Peyer's patch (tissue), 4 donors: ENCODE measurements at regions not wholly inside any gene's neighbourhood (a gene's known extent, or its start where the extent isn't known, plus 50 kb on each side); places are given as distances from the start of the nearest gene placed in this dataset.

Experiments
- DNase-seq, 3 donors: peaks; one replicate each; pipeline ENCODE4 v3.0.0-alpha.2; 2017 to 2019
- H3K27ac ChIP-seq, 4 donors: fragments of 200-600 bp; sonication (generic); one replicate each; pipeline ENCODE4 v1.5.1; 2016 to 2019
- H3K27me3 ChIP-seq, 2 donors: fragments of 200-600 bp; sonication (generic); one replicate each; pipeline ENCODE4 v1.5.1; 2019
- H3K36me3 ChIP-seq, 3 donors: fragments of 200-600 bp; sonication (generic); one replicate each; pipeline ENCODE4 v1.5.1; 2016 to 2019
- H3K4me1 ChIP-seq, 4 donors: fragments of 200-600 bp; sonication (generic); one replicate each; pipeline ENCODE4 v1.5.1; 2016 to 2019
- H3K4me3 ChIP-seq, 4 donors: fragments of 200-600 bp; sonication (generic); 1 replicate in 3 of 4; 2 replicates in 1 of 4; pipeline ENCODE4 v1.5.1; 2016 to 2019; ENCODE audit warnings: mild to moderate bottlenecking in 1 of 4
- H3K9me3 ChIP-seq, 4 donors: fragments of 200-600 bp; sonication (generic); one replicate each; pipeline ENCODE4 v1.5.1; 2016 to 2019; ENCODE audit warnings: mild to moderate bottlenecking in 1 of 4
- POLR2A ChIP-seq, 2 donors: fragments of 450-650 bp; IDR thresholded peaks; one replicate each; pipeline ENCODE4 v1.5.1; 2017; ENCODE audit warnings: antibody characterized with exemption in 2 of 2, mild to moderate bottlenecking in 2 of 2, moderate library complexity in 2 of 2
- TF ChIP-seq, protein P1 (sequence below), 6 experiments: fragments of 450-650 bp in 4 of 6; fragments of 200-600 bp in 2 of 6; sonication (generic) in 1 of 6; IDR thresholded peaks; one replicate each; pipeline ENCODE4 v1.5.1; 2017 to 2019; ENCODE audit warnings: antibody characterized with exemption in 6 of 6, mild to moderate bottlenecking in 3 of 6, moderate library complexity in 1 of 6

- H3K36me3 ChIP-seq: no peaks in the 10 kb centered on the region
- H3K4me1 ChIP-seq: no peaks in the 10 kb centered on the region
- no peak overlapping the region for H3K4me3 ChIP-seq
- H3K9me3 ChIP-seq: peaks cover 0 to 5% (median 0%) of the 10 kb centered on the region in 4 donors
- H3K27ac ChIP-seq: no peak overlapping the region
- H3K27me3 ChIP-seq: no peaks in the 10 kb centered on the region
- no peak for DNase-seq
- no peak for TF ChIP-seq POLR2A (IDR thresholded peaks at IDR 0.05)
- TF ChIP-seq, protein P1, sequence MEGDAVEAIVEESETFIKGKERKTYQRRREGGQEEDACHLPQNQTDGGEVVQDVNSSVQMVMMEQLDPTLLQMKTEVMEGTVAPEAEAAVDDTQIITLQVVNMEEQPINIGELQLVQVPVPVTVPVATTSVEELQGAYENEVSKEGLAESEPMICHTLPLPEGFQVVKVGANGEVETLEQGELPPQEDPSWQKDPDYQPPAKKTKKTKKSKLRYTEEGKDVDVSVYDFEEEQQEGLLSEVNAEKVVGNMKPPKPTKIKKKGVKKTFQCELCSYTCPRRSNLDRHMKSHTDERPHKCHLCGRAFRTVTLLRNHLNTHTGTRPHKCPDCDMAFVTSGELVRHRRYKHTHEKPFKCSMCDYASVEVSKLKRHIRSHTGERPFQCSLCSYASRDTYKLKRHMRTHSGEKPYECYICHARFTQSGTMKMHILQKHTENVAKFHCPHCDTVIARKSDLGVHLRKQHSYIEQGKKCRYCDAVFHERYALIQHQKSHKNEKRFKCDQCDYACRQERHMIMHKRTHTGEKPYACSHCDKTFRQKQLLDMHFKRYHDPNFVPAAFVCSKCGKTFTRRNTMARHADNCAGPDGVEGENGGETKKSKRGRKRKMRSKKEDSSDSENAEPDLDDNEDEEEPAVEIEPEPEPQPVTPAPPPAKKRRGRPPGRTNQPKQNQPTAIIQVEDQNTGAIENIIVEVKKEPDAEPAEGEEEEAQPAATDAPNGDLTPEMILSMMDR (IDR thresholded peaks at IDR 0.05): no peak
These were observed 750.3 kb upstream of the KCND2 start for GRCh38 chr7:119522698-119523097.

DNA sequence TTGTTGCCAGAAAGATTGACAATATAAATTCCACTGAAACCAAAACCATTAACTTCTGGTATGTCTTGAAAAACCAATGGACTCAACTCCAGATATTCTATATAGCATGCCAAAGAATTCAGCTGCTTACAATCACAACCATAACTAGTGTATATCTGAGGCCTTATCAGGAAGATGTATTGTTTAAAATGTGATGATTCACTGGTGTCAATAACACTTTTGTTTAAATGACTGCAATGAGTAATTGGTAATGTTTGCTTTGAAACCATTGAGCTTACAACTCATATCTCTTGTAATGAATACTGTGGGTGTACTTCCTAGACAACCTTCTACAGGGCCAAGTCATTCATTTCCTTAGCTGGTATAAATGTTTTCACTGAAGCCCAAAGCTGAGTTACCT, 727.9 kb upstream of the KCND2 start:
- TF ChIP-seq POLR2A (IDR thresholded peaks at IDR 0.05): no peak
- no peaks in the 10 kb centered on the region for H3K36me3 ChIP-seq
- H3K27ac ChIP-seq: no peak overlapping the region
- H3K9me3 ChIP-seq: no peaks in the 10 kb centered on the region
- no peak for DNase-seq
- no peaks in the 10 kb centered on the region for H3K27me3 ChIP-seq
- no peak overlapping the region for H3K4me3 ChIP-seq
- no peaks in the 10 kb centered on the region for H3K4me1 ChIP-seq

DNA sequence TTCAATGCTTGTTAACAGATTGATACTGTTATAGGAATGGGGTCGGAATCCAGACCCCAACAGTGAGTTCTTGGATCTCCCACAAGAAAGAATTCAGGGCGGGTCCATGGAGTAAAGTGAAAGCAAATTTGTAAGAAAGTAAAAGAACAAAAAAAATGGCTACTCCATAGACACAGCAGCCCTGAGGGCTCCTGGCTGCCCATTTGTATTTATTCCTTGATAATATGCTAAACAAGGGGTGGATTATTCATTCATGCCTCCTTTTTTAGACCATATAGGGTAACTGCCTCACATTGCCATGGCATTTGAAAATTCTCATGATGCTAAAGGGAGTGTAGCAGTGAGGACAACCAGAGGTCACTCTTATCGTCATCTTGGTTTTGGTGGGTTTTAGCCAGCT, 717.2 kb upstream of the KCND2 start:
- no peaks in the 10 kb centered on the region for H3K27me3 ChIP-seq
- no peak for DNase-seq
- no peak overlapping the region for H3K4me3 ChIP-seq
- H3K27ac ChIP-seq: no peak overlapping the region
- H3K36me3 ChIP-seq: no peaks in the 10 kb centered on the region
- TF ChIP-seq POLR2A (IDR thresholded peaks at IDR 0.05): no peak
- TF ChIP-seq, protein P1 (IDR thresholded peaks at IDR 0.05): no peak
- H3K4me1 ChIP-seq: no peaks in the 10 kb centered on the region
- H3K9me3 ChIP-seq: no peaks in the 10 kb centered on the region

GRCh38 chr7:119556436-119556835, 716.5 kb upstream of the KCND2 start:
- Histone ChIP-seq H3K4me1 (no peaks in the 10 kb centered on the region), H3K36me3 (no peaks in the 10 kb centered on the region), H3K27me3 (no peaks in the 10 kb centered on the region), H3K27ac (no peak overlapping the region), H3K9me3 (no peaks in the 10 kb centered on the region), H3K4me3 (no peak overlapping the region)
- no peak for DNase-seq
- no peak for TF ChIP-seq POLR2A (IDR thresholded peaks at IDR 0.05)
- TF ChIP-seq, protein P1 (IDR thresholded peaks at IDR 0.05): no peak

DNA sequence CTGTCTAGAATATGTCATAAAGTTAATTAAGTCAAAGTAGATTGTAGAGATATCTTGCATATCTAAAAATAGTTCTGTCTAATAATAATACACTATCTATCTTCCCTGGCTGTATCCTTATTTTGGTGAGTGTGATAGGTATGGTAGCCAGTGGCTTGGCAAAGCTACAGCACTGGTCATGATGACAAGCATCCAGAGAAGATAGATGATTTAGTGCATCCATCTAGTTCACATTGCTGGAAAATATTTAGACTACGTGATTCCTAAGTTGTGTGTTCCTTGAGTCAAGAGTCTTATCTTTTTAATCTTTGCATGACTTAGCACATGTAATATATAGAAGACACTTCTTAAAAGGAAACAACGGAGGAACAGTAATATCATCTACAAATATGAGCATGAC, 711.2 kb upstream of the KCND2 start:
- no peaks in the 10 kb centered on the region for H3K27me3 ChIP-seq
- H3K4me1 ChIP-seq: no peaks in the 10 kb centered on the region
- no peak overlapping the region for H3K27ac ChIP-seq
- H3K4me3 ChIP-seq: no peak overlapping the region
- no peaks in the 10 kb centered on the region for H3K36me3 ChIP-seq
- TF ChIP-seq, protein P1 (IDR thresholded peaks at IDR 0.05): no peak
- no peak for TF ChIP-seq POLR2A (IDR thresholded peaks at IDR 0.05)
- DNase-seq: no peak
- no peaks in the 10 kb centered on the region for H3K9me3 ChIP-seq

DNA sequence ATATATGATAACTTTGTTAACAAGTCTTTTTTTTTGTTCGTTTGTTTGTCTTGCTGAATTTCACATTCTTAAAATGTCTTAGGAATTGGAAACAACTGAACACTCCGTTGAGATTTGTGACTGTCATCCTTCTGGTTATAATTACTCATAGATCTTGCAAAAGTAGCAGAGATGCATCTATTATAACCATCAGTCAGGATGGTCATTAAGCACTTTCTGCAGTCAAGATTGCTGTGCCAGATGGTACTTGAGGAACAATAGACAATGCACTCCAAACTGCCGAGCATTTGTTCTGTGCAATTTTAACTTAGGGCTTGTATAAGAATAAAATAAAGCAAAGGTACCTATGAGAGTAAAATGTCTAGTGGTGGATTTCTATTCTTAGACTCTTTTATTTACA, 710.1 kb upstream of the KCND2 start:
- no peaks in the 10 kb centered on the region for H3K9me3 ChIP-seq
- H3K36me3 ChIP-seq: no peaks in the 10 kb centered on the region
- H3K4me1 ChIP-seq: no peaks in the 10 kb centered on the region
- no peak for TF ChIP-seq POLR2A (IDR thresholded peaks at IDR 0.05)
- TF ChIP-seq, protein P1 (IDR thresholded peaks at IDR 0.05): no peak
- no peak overlapping the region for H3K4me3 ChIP-seq
- no peak overlapping the region for H3K27ac ChIP-seq
- no peak for DNase-seq
- H3K27me3 ChIP-seq: no peaks in the 10 kb centered on the region
